ENCODE measurements at regions not wholly inside any gene's neighbourhood (a gene's known extent, or its start where the extent isn't known, plus 50 kb on each side); places are given as distances from the start of the nearest gene placed in this dataset.

GRCh38 chr10:6920072-6921019, 340.3 kb upstream of the PRKCQ start:
- Histone ChIP-seq H2AFZ (ENCODE audit: low read length) (peak overlapping the region; percentile 87), H3K9ac (ENCODE audit: low read depth, low read length, poor library complexity, severe bottlenecking) (peak overlapping the region; percentile 66)

GRCh38 chr10:6919077-6919476, 339.0 kb upstream of the PRKCQ start:
- H3K79me2 ChIP-seq (ENCODE audit: insufficient read depth, low read length): no peaks in the 10 kb centered on the region
- no peak for TF ChIP-seq CTCF (conservative IDR thresholded peaks at IDR 0.05; ENCODE audit: low read length)
- TF ChIP-seq EZH2phosphoT487 (IDR thresholded peaks at IDR 0.05; ENCODE audit: borderline replicate concordance): no peak

More at GRCh38 chr10:6920072-6921019, 340.3 kb upstream of the PRKCQ start:
- Histone ChIP-seq H3K79me2 (ENCODE audit: insufficient read depth, low read length) (no peaks in the 10 kb centered on the region), H3K27me3 (ENCODE audit: insufficient read depth, low read length, poor library complexity, severe bottlenecking) (no peaks in the 10 kb centered on the region), H3K9me3 (ENCODE audit: insufficient read depth, low read depth, low read length) (no peaks in the 10 kb centered on the region), H3K4me3 (ENCODE audit: low read length, poor library complexity, severe bottlenecking) (peak overlapping the region; percentile 53), H3K36me3 (ENCODE audit: insufficient read depth, low read length) (no peaks in the 10 kb centered on the region), H3K4me2 (ENCODE audit: low read depth, low read length, poor library complexity, severe bottlenecking) (peak overlapping the region; percentile 66), H3F3A (ENCODE audit: low read depth) (no peaks in the 10 kb centered on the region), H3K9me2 (replicated peaks; ENCODE audit: low read depth, low read length) (no peaks in the 10 kb centered on the region), H4K20me1 (ENCODE audit: insufficient read depth, low read length, poor library complexity, severe bottlenecking) (no peaks in the 10 kb centered on the region), H3K4me1 (ENCODE audit: insufficient read depth, low read length, poor library complexity, severe bottlenecking) (peaks cover 41% of the 10 kb centered on the region)
- TF ChIP-seq EZH2phosphoT487 (IDR thresholded peaks at IDR 0.05; ENCODE audit: borderline replicate concordance) (no peak), CTCF (conservative IDR thresholded peaks at IDR 0.05; ENCODE audit: low read length) (peak; percentile 97)

GRCh38 chr10:6918305-6918704, 338.2 kb upstream of the PRKCQ start:
- H2AFZ ChIP-seq (ENCODE audit: low read length): no peak overlapping the region

More at GRCh38 chr10:6919077-6919476, 339.0 kb upstream of the PRKCQ start:
- H3K4me3 ChIP-seq (ENCODE audit: low read length, poor library complexity, severe bottlenecking): no peak overlapping the region
- H3K9me2 ChIP-seq (replicated peaks; ENCODE audit: low read depth, low read length): no peaks in the 10 kb centered on the region
- H3K4me1 ChIP-seq (ENCODE audit: insufficient read depth, low read length, poor library complexity, severe bottlenecking): peaks cover 28% of the 10 kb centered on the region
- no peak overlapping the region for H2AFZ ChIP-seq (ENCODE audit: low read length)
- no peaks in the 10 kb centered on the region for H4K20me1 ChIP-seq (ENCODE audit: insufficient read depth, low read length, poor library complexity, severe bottlenecking)
- H3K4me2 ChIP-seq (ENCODE audit: low read depth, low read length, poor library complexity, severe bottlenecking): no peak overlapping the region
- no peaks in the 10 kb centered on the region for H3K27me3 ChIP-seq (ENCODE audit: insufficient read depth, low read length, poor library complexity, severe bottlenecking)
- no peaks in the 10 kb centered on the region for H3K9me3 ChIP-seq (ENCODE audit: insufficient read depth, low read depth, low read length)
- no peak overlapping the region for H3K9ac ChIP-seq (ENCODE audit: low read depth, low read length, poor library complexity, severe bottlenecking)
- H3K36me3 ChIP-seq (ENCODE audit: insufficient read depth, low read length): no peaks in the 10 kb centered on the region
- H3F3A ChIP-seq (ENCODE audit: low read depth): no peaks in the 10 kb centered on the region

More at GRCh38 chr10:6918305-6918704, 338.2 kb upstream of the PRKCQ start:
- Histone ChIP-seq H3K79me2 (ENCODE audit: insufficient read depth, low read length) (no peaks in the 10 kb centered on the region), H3F3A (ENCODE audit: low read depth) (no peaks in the 10 kb centered on the region), H3K4me1 (ENCODE audit: insufficient read depth, low read length, poor library complexity, severe bottlenecking) (peaks cover 25% of the 10 kb centered on the region), H4K20me1 (ENCODE audit: insufficient read depth, low read length, poor library complexity, severe bottlenecking) (no peaks in the 10 kb centered on the region), H3K9me3 (ENCODE audit: insufficient read depth, low read depth, low read length) (no peaks in the 10 kb centered on the region), H3K9me2 (replicated peaks; ENCODE audit: low read depth, low read length) (no peaks in the 10 kb centered on the region), H3K4me3 (ENCODE audit: low read length, poor library complexity, severe bottlenecking) (no peak overlapping the region), H3K4me2 (ENCODE audit: low read depth, low read length, poor library complexity, severe bottlenecking) (no peak overlapping the region), H3K27me3 (ENCODE audit: insufficient read depth, low read length, poor library complexity, severe bottlenecking) (no peaks in the 10 kb centered on the region), H3K36me3 (ENCODE audit: insufficient read depth, low read length) (no peaks in the 10 kb centered on the region), H3K9ac (ENCODE audit: low read depth, low read length, poor library complexity, severe bottlenecking) (no peak overlapping the region)
- TF ChIP-seq CTCF (conservative IDR thresholded peaks at IDR 0.05; ENCODE audit: low read length): peak; percentile 79
- TF ChIP-seq EZH2phosphoT487 (IDR thresholded peaks at IDR 0.05; ENCODE audit: borderline replicate concordance): no peak

Data from Loucy (cell line).